22Rv1 (cell line): ENCODE measurements at regions not wholly inside any gene's neighbourhood (a gene's known extent, or its start where the extent isn't known, plus 50 kb on each side); places are given as distances from the start of the nearest gene placed in this dataset.

Source experiments
- ZFX ChIP-seq: fragments of 450-650 bp; IDR thresholded peaks from 2 replicates; pipeline ENCODE4 v1.6.1; 2017; ENCODE audit warnings: antibody characterized with exemption, borderline replicate concordance
- TF ChIP-seq, protein P1 (sequence below): fragments of 450-650 bp; IDR thresholded peaks from 2 replicates; pipeline ENCODE4 v1.5.1; 2017; ENCODE audit warnings: mild to moderate bottlenecking

GRCh38 chr6:92132957-92133356 lies 1286.4 kb downstream of the EPHA7 start:
- TF ChIP-seq, protein P1, sequence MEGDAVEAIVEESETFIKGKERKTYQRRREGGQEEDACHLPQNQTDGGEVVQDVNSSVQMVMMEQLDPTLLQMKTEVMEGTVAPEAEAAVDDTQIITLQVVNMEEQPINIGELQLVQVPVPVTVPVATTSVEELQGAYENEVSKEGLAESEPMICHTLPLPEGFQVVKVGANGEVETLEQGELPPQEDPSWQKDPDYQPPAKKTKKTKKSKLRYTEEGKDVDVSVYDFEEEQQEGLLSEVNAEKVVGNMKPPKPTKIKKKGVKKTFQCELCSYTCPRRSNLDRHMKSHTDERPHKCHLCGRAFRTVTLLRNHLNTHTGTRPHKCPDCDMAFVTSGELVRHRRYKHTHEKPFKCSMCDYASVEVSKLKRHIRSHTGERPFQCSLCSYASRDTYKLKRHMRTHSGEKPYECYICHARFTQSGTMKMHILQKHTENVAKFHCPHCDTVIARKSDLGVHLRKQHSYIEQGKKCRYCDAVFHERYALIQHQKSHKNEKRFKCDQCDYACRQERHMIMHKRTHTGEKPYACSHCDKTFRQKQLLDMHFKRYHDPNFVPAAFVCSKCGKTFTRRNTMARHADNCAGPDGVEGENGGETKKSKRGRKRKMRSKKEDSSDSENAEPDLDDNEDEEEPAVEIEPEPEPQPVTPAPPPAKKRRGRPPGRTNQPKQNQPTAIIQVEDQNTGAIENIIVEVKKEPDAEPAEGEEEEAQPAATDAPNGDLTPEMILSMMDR = no peak
- no peak for TF ChIP-seq ZFX
